ENCODE measurements at regions not wholly inside any gene's neighbourhood (a gene's known extent, or its start where the extent isn't known, plus 50 kb on each side); places are given as distances from the start of the nearest gene placed in this dataset.
A peak's percentile ranks its signal among the peaks of the same experiment; 100 is the strongest.

DNA sequence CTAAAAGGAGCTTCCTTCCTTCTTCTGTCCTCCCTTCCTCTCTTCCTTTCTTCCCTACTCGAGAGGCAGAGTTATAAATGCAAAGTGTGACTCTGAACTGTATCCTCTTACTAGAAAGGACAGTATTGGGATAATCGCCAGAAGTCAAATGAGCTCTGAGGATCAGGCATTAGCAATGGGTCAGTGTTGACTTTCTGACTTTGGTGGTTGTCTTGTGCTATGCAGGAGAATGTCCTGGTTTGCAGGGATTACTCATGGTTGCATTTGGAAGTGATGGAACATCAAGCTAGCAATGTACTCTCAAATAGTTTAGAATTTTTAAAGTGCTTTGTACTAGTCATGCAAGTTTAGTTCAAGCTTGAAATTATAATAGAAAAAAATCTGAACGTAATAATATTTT is 115.6 kb downstream of the TXNL1 start:
- Histone ChIP-seq H3K9me3 (ENCODE audit: control insufficient read depth, insufficient read depth, low read depth, low read length) (no peaks in the 10 kb centered on the region), H4K20me1 (ENCODE audit: control insufficient read depth, extremely low read depth, insufficient read depth, low read length) (no peaks in the 10 kb centered on the region), H3K79me2 (ENCODE audit: control insufficient read depth, insufficient read depth, low read length) (no peaks in the 10 kb centered on the region), H3K4me1 (ENCODE audit: control insufficient read depth, extremely low read depth, insufficient read depth, low read length) (no peaks in the 10 kb centered on the region), H3K27me3 (ENCODE audit: control insufficient read depth, insufficient read depth, low read length) (no peaks in the 10 kb centered on the region), H2AFZ (ENCODE audit: low read length) (no peak overlapping the region), H3K27ac (ENCODE audit: insufficient read depth, low read length) (no peak overlapping the region), H3K36me3 (ENCODE audit: control insufficient read depth, insufficient read depth, low read length) (no peaks in the 10 kb centered on the region), H3K4me2 (ENCODE audit: extremely low read depth, insufficient read depth, low read length) (no peak overlapping the region), H3K9ac (ENCODE audit: insufficient read depth, low read length) (no peak overlapping the region), H3K4me3 (replicated peaks in 1 of 4; ENCODE audit: control extremely low read depth in 1 of 4, insufficient read depth in 1 of 4, low read depth in 3 of 4, low read length in 4 of 4) (no peak overlapping the region)
- peak in 1 of 2 donors; percentile 75 for DNase-seq (ENCODE audit: low read depth in 2 of 2)
- TF ChIP-seq EZH2 (IDR thresholded peaks at IDR 0.05; ENCODE audit: low read length, missing control alignments), result no peak
- TF ChIP-seq, protein P1, sequence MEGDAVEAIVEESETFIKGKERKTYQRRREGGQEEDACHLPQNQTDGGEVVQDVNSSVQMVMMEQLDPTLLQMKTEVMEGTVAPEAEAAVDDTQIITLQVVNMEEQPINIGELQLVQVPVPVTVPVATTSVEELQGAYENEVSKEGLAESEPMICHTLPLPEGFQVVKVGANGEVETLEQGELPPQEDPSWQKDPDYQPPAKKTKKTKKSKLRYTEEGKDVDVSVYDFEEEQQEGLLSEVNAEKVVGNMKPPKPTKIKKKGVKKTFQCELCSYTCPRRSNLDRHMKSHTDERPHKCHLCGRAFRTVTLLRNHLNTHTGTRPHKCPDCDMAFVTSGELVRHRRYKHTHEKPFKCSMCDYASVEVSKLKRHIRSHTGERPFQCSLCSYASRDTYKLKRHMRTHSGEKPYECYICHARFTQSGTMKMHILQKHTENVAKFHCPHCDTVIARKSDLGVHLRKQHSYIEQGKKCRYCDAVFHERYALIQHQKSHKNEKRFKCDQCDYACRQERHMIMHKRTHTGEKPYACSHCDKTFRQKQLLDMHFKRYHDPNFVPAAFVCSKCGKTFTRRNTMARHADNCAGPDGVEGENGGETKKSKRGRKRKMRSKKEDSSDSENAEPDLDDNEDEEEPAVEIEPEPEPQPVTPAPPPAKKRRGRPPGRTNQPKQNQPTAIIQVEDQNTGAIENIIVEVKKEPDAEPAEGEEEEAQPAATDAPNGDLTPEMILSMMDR (conservative IDR thresholded peaks at IDR 0.05 in 1 of 2, IDR thresholded peaks at IDR 0.05 in 1 of 2; ENCODE audit: low read depth in 1 of 2, low read length in 2 of 2), result no peak

DNA sequence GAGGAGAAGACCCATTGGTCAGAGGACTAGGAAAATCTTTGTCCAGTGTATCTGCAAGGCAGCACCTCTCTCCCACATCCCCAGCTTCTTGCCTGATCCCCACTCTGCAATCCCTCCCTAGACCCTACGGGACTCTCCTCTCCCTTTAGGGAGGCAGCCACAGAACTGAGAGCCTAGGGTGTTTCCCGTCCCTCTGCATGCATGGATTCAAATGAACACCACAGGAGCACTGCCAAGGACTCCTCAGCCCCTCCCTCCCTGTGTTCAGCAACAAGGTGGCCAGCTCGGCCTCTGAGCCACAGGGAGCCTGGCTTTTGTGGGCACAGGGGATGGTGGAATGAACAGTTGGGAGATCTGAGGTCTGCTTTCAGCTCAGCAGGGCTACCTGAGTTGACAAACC is 117.1 kb downstream of the TXNL1 start:
- TF ChIP-seq, protein P1 (conservative IDR thresholded peaks at IDR 0.05 in 1 of 2, IDR thresholded peaks at IDR 0.05 in 1 of 2; ENCODE audit: low read depth in 1 of 2, low read length in 2 of 2), result no peak
- no peak for TF ChIP-seq EZH2 (IDR thresholded peaks at IDR 0.05; ENCODE audit: low read length, missing control alignments)
- no peaks in the 10 kb centered on the region for H4K20me1 ChIP-seq (ENCODE audit: control insufficient read depth, extremely low read depth, insufficient read depth, low read length)
- H3K9ac ChIP-seq (ENCODE audit: insufficient read depth, low read length), result no peak overlapping the region
- no peak for DNase-seq (ENCODE audit: low read depth in 2 of 2)
- H2AFZ ChIP-seq (ENCODE audit: low read length), result no peak overlapping the region
- H3K4me3 ChIP-seq (replicated peaks in 1 of 4; ENCODE audit: control extremely low read depth in 1 of 4, insufficient read depth in 1 of 4, low read depth in 3 of 4, low read length in 4 of 4), result no peak overlapping the region
- H3K27me3 ChIP-seq (ENCODE audit: control insufficient read depth, insufficient read depth, low read length), result no peaks in the 10 kb centered on the region
- no peaks in the 10 kb centered on the region for H3K79me2 ChIP-seq (ENCODE audit: control insufficient read depth, insufficient read depth, low read length)
- H3K4me1 ChIP-seq (ENCODE audit: control insufficient read depth, extremely low read depth, insufficient read depth, low read length), result no peaks in the 10 kb centered on the region
- H3K9me3 ChIP-seq (ENCODE audit: control insufficient read depth, insufficient read depth, low read depth, low read length), result no peaks in the 10 kb centered on the region
- no peak overlapping the region for H3K27ac ChIP-seq (ENCODE audit: insufficient read depth, low read length)
- no peaks in the 10 kb centered on the region for H3K36me3 ChIP-seq (ENCODE audit: control insufficient read depth, insufficient read depth, low read length)
- no peak overlapping the region for H3K4me2 ChIP-seq (ENCODE audit: extremely low read depth, insufficient read depth, low read length)

DNA sequence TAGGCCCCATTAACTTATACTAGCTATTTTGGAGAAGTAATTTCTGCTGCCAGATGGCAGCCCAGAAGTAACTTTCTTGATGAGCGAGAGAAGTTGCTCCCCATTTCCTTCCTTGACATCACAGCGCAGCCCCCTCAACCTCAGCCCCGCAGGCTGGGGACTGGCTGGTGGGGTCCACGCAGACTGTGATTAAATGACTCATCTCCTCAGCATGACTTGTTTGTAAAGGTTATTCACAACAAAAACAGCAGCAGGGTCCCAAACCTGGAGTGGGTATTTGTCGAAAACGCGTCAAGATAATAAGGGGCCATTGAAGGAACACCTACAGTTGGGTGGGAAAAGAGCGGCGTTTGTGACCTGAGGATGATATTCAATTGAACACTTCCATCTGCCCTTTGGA is 120.6 kb downstream of the TXNL1 start:
- no peaks in the 10 kb centered on the region for H3K27me3 ChIP-seq (ENCODE audit: control insufficient read depth, insufficient read depth, low read length)
- no peak overlapping the region for H3K9ac ChIP-seq (ENCODE audit: insufficient read depth, low read length)
- H2AFZ ChIP-seq (ENCODE audit: low read length), result no peak overlapping the region
- no peaks in the 10 kb centered on the region for H3K9me3 ChIP-seq (ENCODE audit: control insufficient read depth, insufficient read depth, low read depth, low read length)
- H3K27ac ChIP-seq (ENCODE audit: insufficient read depth, low read length), result no peak overlapping the region
- H3K36me3 ChIP-seq (ENCODE audit: control insufficient read depth, insufficient read depth, low read length), result no peaks in the 10 kb centered on the region
- H3K79me2 ChIP-seq (ENCODE audit: control insufficient read depth, insufficient read depth, low read length), result no peaks in the 10 kb centered on the region
- TF ChIP-seq, protein P1 (conservative IDR thresholded peaks at IDR 0.05 in 1 of 2, IDR thresholded peaks at IDR 0.05 in 1 of 2; ENCODE audit: low read depth in 1 of 2, low read length in 2 of 2), result no peak
- TF ChIP-seq EZH2 (IDR thresholded peaks at IDR 0.05; ENCODE audit: low read length, missing control alignments), result no peak
- H3K4me2 ChIP-seq (ENCODE audit: extremely low read depth, insufficient read depth, low read length), result no peak overlapping the region
- DNase-seq (ENCODE audit: low read depth in 2 of 2), result no peak
- H4K20me1 ChIP-seq (ENCODE audit: control insufficient read depth, extremely low read depth, insufficient read depth, low read length), result no peaks in the 10 kb centered on the region
- H3K4me1 ChIP-seq (ENCODE audit: control insufficient read depth, extremely low read depth, insufficient read depth, low read length), result no peaks in the 10 kb centered on the region
- H3K4me3 ChIP-seq (replicated peaks in 1 of 4; ENCODE audit: control extremely low read depth in 1 of 4, insufficient read depth in 1 of 4, low read depth in 3 of 4, low read length in 4 of 4), result no peak overlapping the region

Measured in fibroblast of lung (primary cell).